Testis (tissue), 2 donors: ENCODE measurements at regions not wholly inside any gene's neighbourhood (a gene's known extent, or its start where the extent isn't known, plus 50 kb on each side); places are given as distances from the start of the nearest gene placed in this dataset.

Experiments
- POLR2A ChIP-seq: fragments of 450-650 bp; IDR thresholded peaks from one replicate; pipeline ENCODE4 v1.6.1; 2017; ENCODE audit warnings: antibody characterized with exemption, mild to moderate bottlenecking, moderate library complexity
- TF ChIP-seq, protein P1 (sequence below), 3 experiments: fragments of 450-650 bp in 2 of 3; fragments of 200-600 bp in 1 of 3; sonication (generic) in 1 of 3; IDR thresholded peaks; one replicate each; pipeline ENCODE4 v1.5.1; 2016 to 2019; ENCODE audit warnings: antibody characterized with exemption in 3 of 3, mild to moderate bottlenecking in 2 of 3, moderate library complexity in 1 of 3

DNA sequence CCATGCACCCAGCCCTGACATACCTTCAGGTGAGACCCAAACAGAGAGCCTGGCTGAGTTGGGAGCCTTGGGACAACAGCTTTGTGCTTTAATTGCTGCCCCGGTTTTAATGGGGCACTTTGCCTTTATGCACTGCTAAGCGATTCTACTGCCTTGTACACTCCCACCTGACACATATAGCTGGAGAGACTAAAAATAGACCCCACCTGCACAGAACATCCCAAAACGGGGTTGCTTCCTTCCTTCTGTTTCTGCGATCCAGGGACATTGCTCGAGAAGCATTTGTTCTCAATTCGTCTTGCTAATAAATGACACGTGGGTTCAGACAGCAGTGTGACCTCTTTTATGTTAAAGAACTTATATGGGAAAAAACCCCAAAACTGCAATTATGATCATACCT, 258.8 kb upstream of the MYO3A start:
- TF ChIP-seq, protein P1, sequence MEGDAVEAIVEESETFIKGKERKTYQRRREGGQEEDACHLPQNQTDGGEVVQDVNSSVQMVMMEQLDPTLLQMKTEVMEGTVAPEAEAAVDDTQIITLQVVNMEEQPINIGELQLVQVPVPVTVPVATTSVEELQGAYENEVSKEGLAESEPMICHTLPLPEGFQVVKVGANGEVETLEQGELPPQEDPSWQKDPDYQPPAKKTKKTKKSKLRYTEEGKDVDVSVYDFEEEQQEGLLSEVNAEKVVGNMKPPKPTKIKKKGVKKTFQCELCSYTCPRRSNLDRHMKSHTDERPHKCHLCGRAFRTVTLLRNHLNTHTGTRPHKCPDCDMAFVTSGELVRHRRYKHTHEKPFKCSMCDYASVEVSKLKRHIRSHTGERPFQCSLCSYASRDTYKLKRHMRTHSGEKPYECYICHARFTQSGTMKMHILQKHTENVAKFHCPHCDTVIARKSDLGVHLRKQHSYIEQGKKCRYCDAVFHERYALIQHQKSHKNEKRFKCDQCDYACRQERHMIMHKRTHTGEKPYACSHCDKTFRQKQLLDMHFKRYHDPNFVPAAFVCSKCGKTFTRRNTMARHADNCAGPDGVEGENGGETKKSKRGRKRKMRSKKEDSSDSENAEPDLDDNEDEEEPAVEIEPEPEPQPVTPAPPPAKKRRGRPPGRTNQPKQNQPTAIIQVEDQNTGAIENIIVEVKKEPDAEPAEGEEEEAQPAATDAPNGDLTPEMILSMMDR (IDR thresholded peaks at IDR 0.05), result no peak
- TF ChIP-seq POLR2A, result no peak
